ENCODE measurements at regions not wholly inside any gene's neighbourhood (a gene's known extent, or its start where the extent isn't known, plus 50 kb on each side); places are given as distances from the start of the nearest gene placed in this dataset.

- no peak for TF ChIP-seq CTCF (IDR thresholded peaks at IDR 0.05)
- TF ChIP-seq POLR2A (IDR thresholded peaks at IDR 0.05) = no peak
Measured at GRCh38 chr9:104209387-104209786, 115.3 kb downstream of the SMC2 start.

Measured in testis (tissue), 2 donors.